H1 (cell line): ENCODE measurements at regions not wholly inside any gene's neighbourhood (a gene's known extent, or its start where the extent isn't known, plus 50 kb on each side); places are given as distances from the start of the nearest gene placed in this dataset.

Source experiments
- BCL11A ChIP-seq, 2 experiments: IDR thresholded peaks; one replicate each; pipeline ENCODE4 v1.6.1; 2011; ENCODE audit warnings: low read depth in 2 of 2, low read length in 2 of 2, mild to moderate bottlenecking in 2 of 2
- JUN ChIP-seq: IDR thresholded peaks from 2 replicates; pipeline ENCODE4 v1.6.1; 2011; ENCODE audit warnings: low read depth, mild to moderate bottlenecking, improper control_type of control experiment, low read length
- MAFK ChIP-seq: IDR thresholded peaks from 2 replicates; pipeline ENCODE4 v1.6.1; 2012; ENCODE audit warnings: low read depth, mild to moderate bottlenecking, improper control_type of control experiment, low read length
- PHF8 ChIP-seq: fragments of 200-600 bp; sonication (generic); conservative IDR thresholded peaks from 2 replicates; pipeline ENCODE4 v1.7.1; 2012; ENCODE audit warnings: low read depth, mild to moderate bottlenecking, inconsistent platforms, low read length, moderate library complexity
- POLR2A ChIP-seq, 2 experiments: IDR thresholded peaks; 1 replicate in 1 of 2; 2 replicates in 1 of 2; pipeline ENCODE4 v1.6.1; 2011; ENCODE audit warnings: low read depth in 2 of 2, low read length in 2 of 2, mild to moderate bottlenecking in 2 of 2; ENCODE audit errors: control extremely low read depth in 1 of 2
- POLR2AphosphoS5 ChIP-seq: IDR thresholded peaks from 2 replicates; pipeline ENCODE4 v1.6.1; 2011; ENCODE audit warnings: low read depth, low read length
- SAP30 ChIP-seq: fragments of 300-600 bp; sonication (generic); IDR thresholded peaks from 2 replicates; pipeline ENCODE4 v1.7.1; 2012; ENCODE audit warnings: low read length, moderate library complexity, mild to moderate bottlenecking, inconsistent platforms; ENCODE audit not compliant: insufficient read depth, insufficient replicate concordance
- SP1 ChIP-seq: IDR thresholded peaks from 2 replicates; pipeline ENCODE4 v1.6.1; 2011; ENCODE audit warnings: low read depth, low read length
- YY1 ChIP-seq: IDR thresholded peaks from 2 replicates; pipeline ENCODE4 v1.6.1; 2011; ENCODE audit warnings: low read depth, mild to moderate bottlenecking, low read length
- TF ChIP-seq, protein P1 (sequence below), 3 experiments: IDR thresholded peaks; 1 replicate in 2 of 3; 2 replicates in 1 of 3; pipeline versions ENCODE4 v1.5.1 to v1.6.1; 2011; ENCODE audit warnings: low read length in 3 of 3, mild to moderate bottlenecking in 3 of 3, inconsistent platforms in 2 of 3, low read depth in 1 of 3, moderate library complexity in 1 of 3; ENCODE audit not compliant: insufficient read depth in 1 of 3; ENCODE audit errors: control extremely low read depth in 1 of 3
- TF ChIP-seq, protein P2 (sequence below): IDR thresholded peaks from 2 replicates; pipeline ENCODE4 v1.6.1; 2011; ENCODE audit warnings: low read depth, mild to moderate bottlenecking, low read length; ENCODE audit not compliant: insufficient read depth

DNA sequence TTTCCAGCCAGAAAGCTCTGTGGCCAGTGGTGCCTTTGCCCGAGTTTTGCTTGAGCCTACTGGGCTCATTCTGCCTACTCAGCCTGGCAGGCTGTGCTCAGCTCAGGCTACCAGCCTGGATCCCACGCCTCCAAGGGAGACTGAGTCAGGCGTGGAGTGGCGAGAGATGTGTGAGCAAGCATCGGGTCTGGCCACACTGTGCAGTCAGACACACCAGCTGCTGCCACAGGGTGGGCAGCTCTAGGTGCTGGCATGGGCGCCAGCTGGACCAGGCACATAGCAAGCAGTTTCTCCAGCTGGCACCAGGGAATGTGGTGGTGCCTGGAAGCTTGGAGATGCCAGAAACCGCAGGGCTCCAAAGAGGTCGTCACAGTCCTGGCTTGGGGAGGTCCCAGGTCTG, 498.5 kb upstream of the CNTN4 start:
- no peak for TF ChIP-seq YY1
- TF ChIP-seq POLR2A (IDR thresholded peaks at IDR 0.05; ENCODE audit: control extremely low read depth in 1 of 2, low read depth in 2 of 2, low read length in 2 of 2) = no peak
- TF ChIP-seq, protein P1, sequence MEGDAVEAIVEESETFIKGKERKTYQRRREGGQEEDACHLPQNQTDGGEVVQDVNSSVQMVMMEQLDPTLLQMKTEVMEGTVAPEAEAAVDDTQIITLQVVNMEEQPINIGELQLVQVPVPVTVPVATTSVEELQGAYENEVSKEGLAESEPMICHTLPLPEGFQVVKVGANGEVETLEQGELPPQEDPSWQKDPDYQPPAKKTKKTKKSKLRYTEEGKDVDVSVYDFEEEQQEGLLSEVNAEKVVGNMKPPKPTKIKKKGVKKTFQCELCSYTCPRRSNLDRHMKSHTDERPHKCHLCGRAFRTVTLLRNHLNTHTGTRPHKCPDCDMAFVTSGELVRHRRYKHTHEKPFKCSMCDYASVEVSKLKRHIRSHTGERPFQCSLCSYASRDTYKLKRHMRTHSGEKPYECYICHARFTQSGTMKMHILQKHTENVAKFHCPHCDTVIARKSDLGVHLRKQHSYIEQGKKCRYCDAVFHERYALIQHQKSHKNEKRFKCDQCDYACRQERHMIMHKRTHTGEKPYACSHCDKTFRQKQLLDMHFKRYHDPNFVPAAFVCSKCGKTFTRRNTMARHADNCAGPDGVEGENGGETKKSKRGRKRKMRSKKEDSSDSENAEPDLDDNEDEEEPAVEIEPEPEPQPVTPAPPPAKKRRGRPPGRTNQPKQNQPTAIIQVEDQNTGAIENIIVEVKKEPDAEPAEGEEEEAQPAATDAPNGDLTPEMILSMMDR (IDR thresholded peaks at IDR 0.05; ENCODE audit: control extremely low read depth in 1 of 3, insufficient read depth in 1 of 3, low read depth in 1 of 3, low read length in 3 of 3) = no peak
- no peak for TF ChIP-seq POLR2AphosphoS5
- TF ChIP-seq, protein P2, sequence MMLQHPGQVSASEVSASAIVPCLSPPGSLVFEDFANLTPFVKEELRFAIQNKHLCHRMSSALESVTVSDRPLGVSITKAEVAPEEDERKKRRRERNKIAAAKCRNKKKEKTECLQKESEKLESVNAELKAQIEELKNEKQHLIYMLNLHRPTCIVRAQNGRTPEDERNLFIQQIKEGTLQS = no peak
- no peak for TF ChIP-seq BCL11A (IDR thresholded peaks at IDR 0.05; ENCODE audit: low read depth in 2 of 2, low read length in 2 of 2)
- TF ChIP-seq JUN = no peak
- TF ChIP-seq SP1 = no peak
- no peak for TF ChIP-seq MAFK
- TF ChIP-seq SAP30 = no peak
- no peak for TF ChIP-seq PHF8
